ENCODE measurements at regions not wholly inside any gene's neighbourhood (a gene's known extent, or its start where the extent isn't known, plus 50 kb on each side); places are given as distances from the start of the nearest gene placed in this dataset.

- no peaks in the 10 kb centered on the region for H3K36me3 ChIP-seq
- H3K4me1 ChIP-seq = no peaks in the 10 kb centered on the region
- intact Hi-C loops (cut with DNase I; ENCODE audit: low total_unique reads) = no loop called here
- in situ Hi-C loops (cut with MboI; ENCODE audit: low pct_ligation_motif_present in 1 of 4, low pct_unique_long_range_greater_than_20kb in 1 of 4, low sequenced_read_pairs in 3 of 4) = no loop called here
- no peak for TF ChIP-seq CTCF (IDR thresholded peaks at IDR 0.05)
- no peak for TF ChIP-seq EP300 (IDR thresholded peaks at IDR 0.05; ENCODE audit: low read depth)
- TF ChIP-seq POLR2AphosphoS5 (IDR thresholded peaks at IDR 0.05) = no peak
- no peak for TF ChIP-seq POLR2A (IDR thresholded peaks at IDR 0.05)
- 14 to 18% methylated on average over 3 of the region's 3 CpGs for WGBS, 2 donors (ENCODE audit: low coverage in 1 of 2)
- DNase-seq = no peak
- H3K4me3 ChIP-seq = no peak overlapping the region
- H3K27ac ChIP-seq = no peak overlapping the region
- H3K9me3 ChIP-seq = no peaks in the 10 kb centered on the region
- peaks cover 8% of the 10 kb centered on the region for H3K27me3 ChIP-seq
Measured at GRCh38 chr13:78780708-78781107, 121.8 kb upstream of the OBI1 start.

DNA sequence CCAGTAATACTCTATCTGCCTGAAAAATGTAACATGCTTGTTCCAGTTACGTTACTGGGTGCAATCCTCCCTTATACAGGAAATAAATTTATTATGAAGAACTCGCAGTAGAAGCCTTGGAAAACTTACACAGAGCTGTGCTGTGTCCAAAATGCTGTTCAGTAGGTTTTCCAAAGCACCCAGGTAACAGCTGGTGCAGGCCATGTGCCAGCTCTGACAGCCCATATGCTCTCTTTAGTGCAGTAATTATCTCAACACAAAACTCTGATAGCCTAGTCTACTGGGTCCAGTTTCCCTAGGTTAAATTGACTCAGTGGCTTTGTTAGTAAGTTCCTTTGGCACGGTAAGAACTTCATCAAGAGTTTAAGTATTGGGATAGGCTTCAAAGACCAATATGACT is 120.7 kb upstream of the OBI1 start:
- Histone ChIP-seq H3K4me1 (no peaks in the 10 kb centered on the region), H3K9me3 (no peaks in the 10 kb centered on the region), H3K4me3 (no peak overlapping the region), H3K27ac (no peak overlapping the region), H3K36me3 (no peaks in the 10 kb centered on the region), H3K27me3 (peaks cover 8% of the 10 kb centered on the region)
- no peak for DNase-seq
- intact Hi-C loops (cut with DNase I; ENCODE audit: low total_unique reads) (no loop called here), in situ Hi-C loops (cut with MboI; ENCODE audit: low pct_ligation_motif_present in 1 of 4, low pct_unique_long_range_greater_than_20kb in 1 of 4, low sequenced_read_pairs in 3 of 4) (loop anchor here in 1 of 4 donors (10.0 kb wide), 1 partner anchor 55 kb away; no protein-coding TSS in a partner anchor)
- WGBS, 2 donors (ENCODE audit: low coverage in 1 of 2) = 49 to 71% methylated on average over 2 to 3 of the region's 3 CpGs
- TF ChIP-seq CTCF (IDR thresholded peaks at IDR 0.05) = no peak
- TF ChIP-seq POLR2AphosphoS5 (IDR thresholded peaks at IDR 0.05) = no peak
- no peak for TF ChIP-seq POLR2A (IDR thresholded peaks at IDR 0.05)
- no peak for TF ChIP-seq EP300 (IDR thresholded peaks at IDR 0.05; ENCODE audit: low read depth)

GRCh38 chr13:78777976-78778375 is 119.0 kb upstream of the OBI1 start:
- DNase-seq = no peak
- intact Hi-C loops (cut with DNase I; ENCODE audit: low total_unique reads) (no loop called here), in situ Hi-C loops (cut with MboI; ENCODE audit: low pct_ligation_motif_present in 1 of 4, low pct_unique_long_range_greater_than_20kb in 1 of 4, low sequenced_read_pairs in 3 of 4) (loop anchor here in 1 of 4 donors (10.0 kb wide), 1 partner anchor 57 kb away; no protein-coding TSS in a partner anchor)
- WGBS, 2 donors (ENCODE audit: low coverage in 1 of 2) = 67% methylated on average over 2 to 6 of the region's 6 CpGs
- Histone ChIP-seq H3K9me3 (no peaks in the 10 kb centered on the region), H3K4me3 (no peak overlapping the region), H3K4me1 (no peaks in the 10 kb centered on the region), H3K36me3 (no peaks in the 10 kb centered on the region), H3K27me3 (no peaks in the 10 kb centered on the region), H3K27ac (no peak overlapping the region)
- TF ChIP-seq POLR2A (IDR thresholded peaks at IDR 0.05) (no peak), POLR2AphosphoS5 (IDR thresholded peaks at IDR 0.05) (no peak), CTCF (IDR thresholded peaks at IDR 0.05) (no peak), EP300 (IDR thresholded peaks at IDR 0.05; ENCODE audit: low read depth) (no peak)

DNA sequence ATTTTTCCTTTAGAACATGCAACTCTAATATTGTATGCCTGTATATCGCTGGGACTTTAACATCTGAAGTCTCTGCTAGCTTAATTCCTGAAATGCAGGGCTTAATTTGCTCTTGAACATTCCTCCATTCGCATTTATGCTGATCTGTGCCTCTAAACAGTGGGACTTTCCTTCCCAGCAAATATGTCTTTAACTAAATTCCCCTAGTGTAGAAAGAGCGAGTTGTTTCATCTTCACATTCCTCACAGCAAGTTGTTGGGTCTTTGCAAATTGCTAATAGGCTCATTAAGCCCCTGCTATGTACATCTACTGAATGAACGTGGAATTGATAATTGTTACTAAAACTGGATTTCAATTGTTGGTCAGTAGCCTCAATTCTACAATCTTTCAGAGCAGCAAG is 118.4 kb upstream of the OBI1 start:
- no peaks in the 10 kb centered on the region for H3K36me3 ChIP-seq
- H3K4me3 ChIP-seq = no peak overlapping the region
- H3K4me1 ChIP-seq = no peaks in the 10 kb centered on the region
- WGBS, 2 donors (ENCODE audit: low coverage in 1 of 2) = 72 to 73% methylated on average over 4 of the region's 4 CpGs
- H3K9me3 ChIP-seq = no peaks in the 10 kb centered on the region
- no peak for DNase-seq
- no peaks in the 10 kb centered on the region for H3K27me3 ChIP-seq
- TF ChIP-seq POLR2A (IDR thresholded peaks at IDR 0.05) (no peak), CTCF (IDR thresholded peaks at IDR 0.05) (no peak), POLR2AphosphoS5 (IDR thresholded peaks at IDR 0.05) (no peak), EP300 (IDR thresholded peaks at IDR 0.05; ENCODE audit: low read depth) (no peak)
- intact Hi-C loops (cut with DNase I; ENCODE audit: low total_unique reads) = no loop called here
- H3K27ac ChIP-seq = no peak overlapping the region
- in situ Hi-C loops (cut with MboI; ENCODE audit: low pct_ligation_motif_present in 1 of 4, low pct_unique_long_range_greater_than_20kb in 1 of 4, low sequenced_read_pairs in 3 of 4) = loop anchor here in 1 of 4 donors (10.0 kb wide), 1 partner anchor 57 kb away; no protein-coding TSS in a partner anchor

All from transverse colon (tissue), 4 donors.